ENCODE measurements at regions not wholly inside any gene's neighbourhood (a gene's known extent, or its start where the extent isn't known, plus 50 kb on each side); places are given as distances from the start of the nearest gene placed in this dataset.

- Histone ChIP-seq H3K9ac (ENCODE audit: low read depth, low read length) (no peak overlapping the region), H3K4me1 (ENCODE audit: insufficient read depth, low read length) (no peaks in the 10 kb centered on the region), H3K4me3 (ENCODE audit: low read length) (no peak overlapping the region), H3K27me3 (ENCODE audit: insufficient read depth, low read length) (no peaks in the 10 kb centered on the region), H3K36me3 (ENCODE audit: insufficient read depth, low read length) (no peaks in the 10 kb centered on the region), H3K9me3 (ENCODE audit: insufficient read depth, low read depth, low read length) (no peaks in the 10 kb centered on the region), H3K27ac (ENCODE audit: low read depth, low read length) (no peak overlapping the region)
- 88% methylated on average over 1 of the region's 1 CpG for WGBS
Observed at GRCh38 chr1:239011382-239011781, 375.0 kb upstream of the CHRM3 start.

GRCh38 chr1:239008568-239008967 is 377.8 kb upstream of the CHRM3 start:
- no peak overlapping the region for H3K4me3 ChIP-seq (ENCODE audit: low read length)
- H3K4me1 ChIP-seq (ENCODE audit: insufficient read depth, low read length): no peaks in the 10 kb centered on the region
- H3K27ac ChIP-seq (ENCODE audit: low read depth, low read length): no peak overlapping the region
- H3K27me3 ChIP-seq (ENCODE audit: insufficient read depth, low read length): no peaks in the 10 kb centered on the region
- H3K36me3 ChIP-seq (ENCODE audit: insufficient read depth, low read length): no peaks in the 10 kb centered on the region
- no peak overlapping the region for H3K9ac ChIP-seq (ENCODE audit: low read depth, low read length)
- no peaks in the 10 kb centered on the region for H3K9me3 ChIP-seq (ENCODE audit: insufficient read depth, low read depth, low read length)

- 88% methylated on average over 3 of the region's 4 CpGs for WGBS
- no peaks in the 10 kb centered on the region for H3K9me3 ChIP-seq (ENCODE audit: insufficient read depth, low read depth, low read length)
Observed at GRCh38 chr1:239006276-239006675, 380.1 kb upstream of the CHRM3 start.

GRCh38 chr1:238999944-239000343 is 386.4 kb upstream of the CHRM3 start:
- no peaks in the 10 kb centered on the region for H3K4me1 ChIP-seq (ENCODE audit: insufficient read depth, low read length)
- no peaks in the 10 kb centered on the region for H3K36me3 ChIP-seq (ENCODE audit: insufficient read depth, low read length)
- no peak overlapping the region for H3K4me3 ChIP-seq (ENCODE audit: low read length)
- 94% methylated on average over 4 of the region's 4 CpGs for WGBS
- H3K27me3 ChIP-seq (ENCODE audit: insufficient read depth, low read length): no peaks in the 10 kb centered on the region
- H3K27ac ChIP-seq (ENCODE audit: low read depth, low read length): no peak overlapping the region
- no peak overlapping the region for H3K9ac ChIP-seq (ENCODE audit: low read depth, low read length)
- no peaks in the 10 kb centered on the region for H3K9me3 ChIP-seq (ENCODE audit: insufficient read depth, low read depth, low read length)

More at GRCh38 chr1:239006276-239006675, 380.1 kb upstream of the CHRM3 start:
- Histone ChIP-seq H3K4me3 (ENCODE audit: low read length) (no peak overlapping the region), H3K9ac (ENCODE audit: low read depth, low read length) (no peak overlapping the region), H3K36me3 (ENCODE audit: insufficient read depth, low read length) (no peaks in the 10 kb centered on the region), H3K27me3 (ENCODE audit: insufficient read depth, low read length) (no peaks in the 10 kb centered on the region), H3K4me1 (ENCODE audit: insufficient read depth, low read length) (no peaks in the 10 kb centered on the region), H3K27ac (ENCODE audit: low read depth, low read length) (no peak overlapping the region)

GRCh38 chr1:238998577-238998976 is 387.8 kb upstream of the CHRM3 start:
- Histone ChIP-seq H3K4me1 (ENCODE audit: insufficient read depth, low read length) (no peaks in the 10 kb centered on the region), H3K4me3 (ENCODE audit: low read length) (no peak overlapping the region), H3K27me3 (ENCODE audit: insufficient read depth, low read length) (no peaks in the 10 kb centered on the region), H3K9ac (ENCODE audit: low read depth, low read length) (no peak overlapping the region), H3K9me3 (ENCODE audit: insufficient read depth, low read depth, low read length) (no peaks in the 10 kb centered on the region), H3K36me3 (ENCODE audit: insufficient read depth, low read length) (no peaks in the 10 kb centered on the region), H3K27ac (ENCODE audit: low read depth, low read length) (no peak overlapping the region)
- 89% methylated on average over 3 of the region's 3 CpGs for WGBS

- Histone ChIP-seq H3K4me1 (ENCODE audit: insufficient read depth, low read length) (no peaks in the 10 kb centered on the region), H3K27me3 (ENCODE audit: insufficient read depth, low read length) (no peaks in the 10 kb centered on the region), H3K36me3 (ENCODE audit: insufficient read depth, low read length) (no peaks in the 10 kb centered on the region), H3K4me3 (ENCODE audit: low read length) (no peak overlapping the region), H3K9ac (ENCODE audit: low read depth, low read length) (no peak overlapping the region), H3K9me3 (ENCODE audit: insufficient read depth, low read depth, low read length) (0 out of 2 replicates have a peak, but pooled peaks cover 5% of the 10 kb centered on the region), H3K27ac (ENCODE audit: low read depth, low read length) (no peak overlapping the region)
- WGBS: 96% methylated on average over 6 of the region's 6 CpGs
Observed at GRCh38 chr1:238991765-238992495, 394.4 kb upstream of the CHRM3 start.

GRCh38 chr1:238985312-238985711 is 401.1 kb upstream of the CHRM3 start:
- no peak overlapping the region for H3K9ac ChIP-seq (ENCODE audit: low read depth, low read length)
- 98% methylated on average over 2 of the region's 2 CpGs for WGBS
- H3K27ac ChIP-seq (ENCODE audit: low read depth, low read length): no peak overlapping the region
- no peaks in the 10 kb centered on the region for H3K36me3 ChIP-seq (ENCODE audit: insufficient read depth, low read length)
- H3K4me1 ChIP-seq (ENCODE audit: insufficient read depth, low read length): no peaks in the 10 kb centered on the region
- H3K4me3 ChIP-seq (ENCODE audit: low read length): no peak overlapping the region
- H3K27me3 ChIP-seq (ENCODE audit: insufficient read depth, low read length): no peaks in the 10 kb centered on the region
- 0 out of 2 replicates have a peak, but pooled peaks cover 2% of the 10 kb centered on the region for H3K9me3 ChIP-seq (ENCODE audit: insufficient read depth, low read depth, low read length)

- H3K9ac ChIP-seq (ENCODE audit: low read depth, low read length): no peak overlapping the region
- 93% methylated on average over 5 of the region's 5 CpGs for WGBS
- H3K9me3 ChIP-seq (ENCODE audit: insufficient read depth, low read depth, low read length): no peaks in the 10 kb centered on the region
- H3K27me3 ChIP-seq (ENCODE audit: insufficient read depth, low read length): no peaks in the 10 kb centered on the region
- H3K27ac ChIP-seq (ENCODE audit: low read depth, low read length): no peak overlapping the region
- no peak overlapping the region for H3K4me3 ChIP-seq (ENCODE audit: low read length)
- no peaks in the 10 kb centered on the region for H3K4me1 ChIP-seq (ENCODE audit: insufficient read depth, low read length)
- no peaks in the 10 kb centered on the region for H3K36me3 ChIP-seq (ENCODE audit: insufficient read depth, low read length)
Observed at GRCh38 chr1:238982736-238983135, 403.6 kb upstream of the CHRM3 start.

- Histone ChIP-seq H3K4me3 (ENCODE audit: low read length) (no peak overlapping the region), H3K9me3 (ENCODE audit: insufficient read depth, low read depth, low read length) (no peaks in the 10 kb centered on the region), H3K27me3 (ENCODE audit: insufficient read depth, low read length) (no peaks in the 10 kb centered on the region), H3K4me1 (ENCODE audit: insufficient read depth, low read length) (no peaks in the 10 kb centered on the region), H3K36me3 (ENCODE audit: insufficient read depth, low read length) (no peaks in the 10 kb centered on the region), H3K27ac (ENCODE audit: low read depth, low read length) (no peak overlapping the region), H3K9ac (ENCODE audit: low read depth, low read length) (no peak overlapping the region)
- 73% methylated on average over 1 of the region's 2 CpGs for WGBS
Observed at GRCh38 chr1:238981317-238981933, 404.9 kb upstream of the CHRM3 start.

GRCh38 chr1:238980053-238980452 is 406.3 kb upstream of the CHRM3 start:
- WGBS: 94% methylated on average over 2 of the region's 2 CpGs
- Histone ChIP-seq H3K9me3 (ENCODE audit: insufficient read depth, low read depth, low read length) (no peaks in the 10 kb centered on the region), H3K27me3 (ENCODE audit: insufficient read depth, low read length) (no peaks in the 10 kb centered on the region), H3K4me1 (ENCODE audit: insufficient read depth, low read length) (no peaks in the 10 kb centered on the region), H3K4me3 (ENCODE audit: low read length) (no peak overlapping the region), H3K9ac (ENCODE audit: low read depth, low read length) (no peak overlapping the region), H3K27ac (ENCODE audit: low read depth, low read length) (no peak overlapping the region), H3K36me3 (ENCODE audit: insufficient read depth, low read length) (no peaks in the 10 kb centered on the region)

- Histone ChIP-seq H3K9ac (ENCODE audit: low read depth, low read length) (no peak overlapping the region), H3K9me3 (ENCODE audit: insufficient read depth, low read depth, low read length) (no peaks in the 10 kb centered on the region), H3K36me3 (ENCODE audit: insufficient read depth, low read length) (no peaks in the 10 kb centered on the region), H3K27me3 (ENCODE audit: insufficient read depth, low read length) (no peaks in the 10 kb centered on the region), H3K4me3 (ENCODE audit: low read length) (no peak overlapping the region), H3K27ac (ENCODE audit: low read depth, low read length) (no peak overlapping the region), H3K4me1 (ENCODE audit: insufficient read depth, low read length) (peaks cover 6% of the 10 kb centered on the region; the same call in 1 of the 2 replicates)
- WGBS: 89% methylated on average over 5 of the region's 5 CpGs
Observed at GRCh38 chr1:238964631-238965030, 421.7 kb upstream of the CHRM3 start.

Measured in HUES64 (cell line).